Kidney (tissue), 13 donors: ENCODE measurements at regions not wholly inside any gene's neighbourhood (a gene's known extent, or its start where the extent isn't known, plus 50 kb on each side); places are given as distances from the start of the nearest gene placed in this dataset.

Experiments
- DNase-seq, 5 donors: peaks; one replicate each; pipeline ENCODE4 v3.0.0-alpha.2; 2013 to 2020
- FAIRE-seq: peaks from 2 replicates; lab custom pipeline; 2012; peaks lifted over from hg19 to GRCh38; lab: Jason Lieb, UNC
- H3K27ac ChIP-seq, 2 donors: one replicate each; pipeline ENCODE4 v1.7.0; 2013; ENCODE audit warnings: low read depth in 2 of 2, low read length in 2 of 2, inconsistent platforms in 1 of 2
- H3K27me3 ChIP-seq: one replicate; pipeline ENCODE4 v1.7.1; 2013; ENCODE audit warnings: low read length, inconsistent platforms; ENCODE audit not compliant: control insufficient read depth, insufficient read depth
- H3K36me3 ChIP-seq, 3 donors: one replicate each; pipeline versions ENCODE4 v1.7.0 to v1.7.1; 2013; ENCODE audit warnings: low read length in 3 of 3, control low read depth in 1 of 3, inconsistent platforms in 1 of 3; ENCODE audit not compliant: insufficient read depth in 3 of 3, control insufficient read depth in 2 of 3
- H3K4me1 ChIP-seq, 3 donors: one replicate each; pipeline versions ENCODE4 v1.7.0 to v1.7.1; 2013; ENCODE audit warnings: low read length in 3 of 3, inconsistent platforms in 1 of 3, low read depth in 1 of 3; ENCODE audit not compliant: control insufficient read depth in 2 of 3, insufficient read depth in 2 of 3
- H3K4me3 ChIP-seq, 3 donors: one replicate each; pipeline versions ENCODE4 v1.7.0 to v1.8.1; 2013; ENCODE audit warnings: low read length in 3 of 3, control low read depth in 1 of 3, inconsistent platforms in 1 of 3
- H3K9ac ChIP-seq, 3 donors: one replicate each; pipeline versions ENCODE4 v1.7.0 to v1.7.1; 2013; ENCODE audit warnings: low read length in 3 of 3, control low read depth in 1 of 3, inconsistent platforms in 1 of 3
- H3K9me3 ChIP-seq, 3 donors: one replicate each; pipeline versions ENCODE4 v1.7.0 to v1.7.1; 2013; ENCODE audit warnings: low read length in 3 of 3, control low read depth in 1 of 3, inconsistent platforms in 1 of 3; ENCODE audit not compliant: control insufficient read depth in 2 of 3, insufficient read depth in 1 of 3
- CTCF ChIP-seq: IDR thresholded peaks from 3 replicates; pipeline ENCODE4 v1.5.1; 2012; ENCODE audit warnings: mild to moderate bottlenecking, moderate library complexity, borderline replicate concordance; ENCODE audit not compliant: insufficient read depth; ENCODE audit errors: extremely low read depth
- intact Hi-C: fragments of 100-400 bp; cut with DNase I; formaldehyde crosslinking; loops from one replicate; pipeline ENCODE4 v1.11.1; 2022
- donor health status: control.
- donor health status: control.
- donor health status: control.
- donor health status: control.
- donor health status: control.
- donor health status: DM: yes; HTN: yes; CAD: no.
- donor health status: Normal renal cell carcinoma (clear cell type).

GRCh38 chr6:167583412-167583811, 243.3 kb upstream of the AFDN start:
- Histone ChIP-seq H3K36me3 (no peaks in the 10 kb centered on the region), H3K9me3 (peaks cover 0 to 8% (median 0%) of the 10 kb centered on the region in 3 donors), H3K4me1 (no peaks in the 10 kb centered on the region), H3K9ac (no peak overlapping the region), H3K27me3 (no peaks in the 10 kb centered on the region), H3K27ac (no peak overlapping the region), H3K4me3 (no peak overlapping the region)
- intact Hi-C loops = no loop called here
- no peak for TF ChIP-seq CTCF
- FAIRE-seq = no peak
- no peak for DNase-seq

- no peaks in the 10 kb centered on the region for H3K4me1 ChIP-seq
- TF ChIP-seq CTCF = no peak
- peaks cover 0 to 4% (median 0%) of the 10 kb centered on the region in 3 donors for H3K9me3 ChIP-seq
- intact Hi-C loops = no loop called here
- no peak overlapping the region for H3K9ac ChIP-seq
- FAIRE-seq (no peak), DNase-seq (peak in 1 of 5 donors; percentile 34)
- H3K27ac ChIP-seq = no peak overlapping the region
- H3K27me3 ChIP-seq = no peaks in the 10 kb centered on the region
- H3K36me3 ChIP-seq = no peaks in the 10 kb centered on the region
- no peak overlapping the region for H3K4me3 ChIP-seq
These were observed 238.4 kb upstream of the AFDN start for GRCh38 chr6:167588181-167588919.

- TF ChIP-seq CTCF = no peak
- H3K36me3 ChIP-seq = no peaks in the 10 kb centered on the region
These were observed 237.6 kb upstream of the AFDN start for GRCh38 chr6:167588920-167589614.

More at GRCh38 chr6:167588920-167589614, 237.6 kb upstream of the AFDN start:
- FAIRE-seq = no peak
- Histone ChIP-seq H3K4me1 (no peaks in the 10 kb centered on the region), H3K27ac (no peak overlapping the region), H3K9ac (no peak overlapping the region), H3K9me3 (no peaks in the 10 kb centered on the region), H3K27me3 (no peaks in the 10 kb centered on the region), H3K4me3 (no peak overlapping the region)
- intact Hi-C loops = no loop called here
- no peak for DNase-seq
